Stimulated activated naive B cell treated with anti-CD40 and anti-IgM and Interleukin-4, amounts not matched to agents 10 μg/mL and 1 μg/mL and 100 μg/mL, for 72 hours (primary cell): ENCODE measurements at regions not wholly inside any gene's neighbourhood (a gene's known extent, or its start where the extent isn't known, plus 50 kb on each side); places are given as distances from the start of the nearest gene placed in this dataset.

Experiments used
- ATAC-seq, 2 donors: fragments of 150-1000 bp; cut with Tn5 transposase; replicated peaks; 2 replicates each; pipeline ENCODE4 v1.10.0; 2021; ENCODE audit warnings: moderate library complexity in 1 of 2
- DNase-seq: peaks from one replicate; pipeline ENCODE4 v3.0.0; 2021
- H3K27ac Mint-ChIP-seq: one replicate; pipeline ENCODE4 v1.8.0; 2022; ENCODE audit warnings: mild to moderate bottlenecking, mixed read lengths
- H3K27me3 Mint-ChIP-seq, 2 donors: one replicate each; pipeline ENCODE4 v1.8.0; 2022; ENCODE audit warnings: mixed read lengths in 2 of 2
- H3K36me3 Mint-ChIP-seq, 2 donors: one replicate each; pipeline ENCODE4 v1.8.0; 2022; ENCODE audit warnings: mixed read lengths in 2 of 2, mild to moderate bottlenecking in 1 of 2
- H3K4me1 Mint-ChIP-seq, 2 donors: one replicate each; pipeline ENCODE4 v1.8.0; 2022; ENCODE audit warnings: mixed read lengths in 2 of 2, mild to moderate bottlenecking in 1 of 2
- H3K4me3 Mint-ChIP-seq, 2 donors: one replicate each; pipeline ENCODE4 v1.8.0; 2022; ENCODE audit warnings: mild to moderate bottlenecking in 2 of 2, mixed read lengths in 2 of 2, moderate library complexity in 1 of 2
- H3K9me3 Mint-ChIP-seq, 2 donors: one replicate each; pipeline ENCODE4 v1.8.0; 2022; ENCODE audit warnings: mixed read lengths in 2 of 2, mild to moderate bottlenecking in 1 of 2

GRCh38 chr16:66084306-66084705, 282.2 kb upstream of the CDH5 start:
- no peak overlapping the region for H3K27ac Mint-ChIP-seq
- DNase-seq (no peak), ATAC-seq (no peak)
- no peaks in the 10 kb centered on the region for H3K36me3 Mint-ChIP-seq
- no peak overlapping the region for H3K4me3 Mint-ChIP-seq
- H3K27me3 Mint-ChIP-seq: no peaks in the 10 kb centered on the region
- H3K9me3 Mint-ChIP-seq: peaks cover 2 to 4% of the 10 kb centered on the region in 2 donors
- no peaks in the 10 kb centered on the region for H3K4me1 Mint-ChIP-seq

GRCh38 chr16:66083171-66083570, 283.3 kb upstream of the CDH5 start:
- peaks cover 2 to 4% of the 10 kb centered on the region in 2 donors for H3K9me3 Mint-ChIP-seq
- no peaks in the 10 kb centered on the region for H3K36me3 Mint-ChIP-seq
- DNase-seq (no peak), ATAC-seq (no peak)
- H3K4me1 Mint-ChIP-seq: no peaks in the 10 kb centered on the region
- H3K27me3 Mint-ChIP-seq: peaks cover 0 to 6% of the 10 kb centered on the region in 2 donors
- H3K4me3 Mint-ChIP-seq: no peak overlapping the region
- no peak overlapping the region for H3K27ac Mint-ChIP-seq

GRCh38 chr16:66082424-66082823, 284.1 kb upstream of the CDH5 start:
- Mint-ChIP-seq H3K4me3 (no peak overlapping the region), H3K9me3 (peaks cover 2 to 4% of the 10 kb centered on the region in 2 donors), H3K27ac (no peak overlapping the region), H3K4me1 (no peaks in the 10 kb centered on the region), H3K27me3 (peaks cover 0 to 6% of the 10 kb centered on the region in 2 donors), H3K36me3 (no peaks in the 10 kb centered on the region)
- no peak for DNase-seq
- ATAC-seq: no peak

- H3K4me1 Mint-ChIP-seq: no peaks in the 10 kb centered on the region
- DNase-seq: no peak
Observed at GRCh38 chr16:66081775-66082366, 284.6 kb upstream of the CDH5 start.

GRCh38 chr16:66079671-66080334, 286.7 kb upstream of the CDH5 start:
- Mint-ChIP-seq H3K36me3 (no peaks in the 10 kb centered on the region), H3K4me1 (no peaks in the 10 kb centered on the region)
- no peak for ATAC-seq

More at GRCh38 chr16:66081775-66082366, 284.6 kb upstream of the CDH5 start:
- ATAC-seq: no peak
- H3K27ac Mint-ChIP-seq: no peak overlapping the region
- no peak overlapping the region for H3K4me3 Mint-ChIP-seq
- H3K9me3 Mint-ChIP-seq: peaks cover 0 to 4% of the 10 kb centered on the region in 2 donors
- peaks cover 0 to 6% of the 10 kb centered on the region in 2 donors for H3K27me3 Mint-ChIP-seq
- no peaks in the 10 kb centered on the region for H3K36me3 Mint-ChIP-seq

GRCh38 chr16:66070140-66070917, 296.2 kb upstream of the CDH5 start:
- Mint-ChIP-seq H3K4me1 (no peaks in the 10 kb centered on the region), H3K36me3 (no peaks in the 10 kb centered on the region), H3K4me3 (no peak overlapping the region), H3K27me3 (peaks cover 0 to 21% of the 10 kb centered on the region in 2 donors), H3K9me3 (no peaks in the 10 kb centered on the region), H3K27ac (no peak overlapping the region)
- no peak for DNase-seq
- no peak for ATAC-seq

More at GRCh38 chr16:66079671-66080334, 286.7 kb upstream of the CDH5 start:
- Mint-ChIP-seq H3K27ac (no peak overlapping the region), H3K9me3 (peaks cover 3 to 4% of the 10 kb centered on the region in 2 donors), H3K27me3 (peaks cover 0 to 6% of the 10 kb centered on the region in 2 donors), H3K4me3 (no peak overlapping the region)
- no peak for DNase-seq

- Mint-ChIP-seq H3K4me3 (no peak overlapping the region), H3K9me3 (no peaks in the 10 kb centered on the region), H3K36me3 (no peaks in the 10 kb centered on the region), H3K27ac (no peak overlapping the region), H3K4me1 (no peaks in the 10 kb centered on the region), H3K27me3 (peaks cover 0 to 21% of the 10 kb centered on the region in 2 donors)
- no peak for ATAC-seq
- DNase-seq: no peak
Observed at GRCh38 chr16:66069587-66069986, 296.9 kb upstream of the CDH5 start.

GRCh38 chr16:66066404-66066803, 300.1 kb upstream of the CDH5 start:
- H3K9me3 Mint-ChIP-seq: no peaks in the 10 kb centered on the region
- no peak for ATAC-seq

GRCh38 chr16:66065925-66066324, 300.6 kb upstream of the CDH5 start:
- no peaks in the 10 kb centered on the region for H3K4me1 Mint-ChIP-seq
- DNase-seq (no peak), ATAC-seq (no peak)
- H3K4me3 Mint-ChIP-seq: no peak overlapping the region
- H3K27me3 Mint-ChIP-seq: peaks cover 4 to 15% of the 10 kb centered on the region in 2 donors
- no peaks in the 10 kb centered on the region for H3K36me3 Mint-ChIP-seq
- H3K9me3 Mint-ChIP-seq: no peaks in the 10 kb centered on the region
- no peak overlapping the region for H3K27ac Mint-ChIP-seq

More at GRCh38 chr16:66066404-66066803, 300.1 kb upstream of the CDH5 start:
- no peak overlapping the region for H3K4me3 Mint-ChIP-seq
- peaks cover 0 to 10% of the 10 kb centered on the region in 2 donors for H3K27me3 Mint-ChIP-seq
- no peaks in the 10 kb centered on the region for H3K4me1 Mint-ChIP-seq
- no peak for DNase-seq
- H3K36me3 Mint-ChIP-seq: no peaks in the 10 kb centered on the region
- no peak overlapping the region for H3K27ac Mint-ChIP-seq

- Mint-ChIP-seq H3K4me3 (no peak overlapping the region), H3K9me3 (no peaks in the 10 kb centered on the region), H3K4me1 (no peaks in the 10 kb centered on the region), H3K36me3 (no peaks in the 10 kb centered on the region), H3K27ac (no peak overlapping the region), H3K27me3 (peaks cover 5 to 15% of the 10 kb centered on the region in 2 donors)
- ATAC-seq (no peak), DNase-seq (no peak)
Observed at GRCh38 chr16:66064801-66065530, 301.5 kb upstream of the CDH5 start.

GRCh38 chr16:66058832-66059231, 307.7 kb upstream of the CDH5 start:
- H3K4me3 Mint-ChIP-seq: no peak overlapping the region

GRCh38 chr16:66058172-66058691, 308.3 kb upstream of the CDH5 start:
- DNase-seq (no peak), ATAC-seq (no peak)
- H3K36me3 Mint-ChIP-seq: no peaks in the 10 kb centered on the region
- no peaks in the 10 kb centered on the region for H3K4me1 Mint-ChIP-seq
- H3K27me3 Mint-ChIP-seq: peaks cover 7 to 8% of the 10 kb centered on the region in 2 donors
- no peak overlapping the region for H3K4me3 Mint-ChIP-seq
- no peak overlapping the region for H3K27ac Mint-ChIP-seq
- H3K9me3 Mint-ChIP-seq: no peaks in the 10 kb centered on the region

More at GRCh38 chr16:66058832-66059231, 307.7 kb upstream of the CDH5 start:
- Mint-ChIP-seq H3K36me3 (no peaks in the 10 kb centered on the region), H3K9me3 (no peaks in the 10 kb centered on the region), H3K4me1 (no peaks in the 10 kb centered on the region), H3K27me3 (peaks cover 7 to 8% of the 10 kb centered on the region in 2 donors), H3K27ac (no peak overlapping the region)
- no peak for DNase-seq
- ATAC-seq: no peak

- H3K9me3 Mint-ChIP-seq: no peaks in the 10 kb centered on the region
- H3K4me3 Mint-ChIP-seq: no peak overlapping the region
- DNase-seq (no peak), ATAC-seq (no peak)
- H3K27ac Mint-ChIP-seq: no peak overlapping the region
- no peaks in the 10 kb centered on the region for H3K36me3 Mint-ChIP-seq
- H3K4me1 Mint-ChIP-seq: no peaks in the 10 kb centered on the region
- H3K27me3 Mint-ChIP-seq: peaks cover 7 to 8% of the 10 kb centered on the region in 2 donors
Observed at GRCh38 chr16:66057057-66057456, 309.4 kb upstream of the CDH5 start.

GRCh38 chr16:66054095-66054494, 312.4 kb upstream of the CDH5 start:
- no peak overlapping the region for H3K4me3 Mint-ChIP-seq
- no peaks in the 10 kb centered on the region for H3K36me3 Mint-ChIP-seq
- no peaks in the 10 kb centered on the region for H3K9me3 Mint-ChIP-seq
- no peak overlapping the region for H3K27ac Mint-ChIP-seq
- ATAC-seq: no peak
- H3K4me1 Mint-ChIP-seq: no peaks in the 10 kb centered on the region
- no peak for DNase-seq
- H3K27me3 Mint-ChIP-seq: peaks cover 0 to 4% of the 10 kb centered on the region in 2 donors
